HG03354 (cell line): ENCODE measurements at regions not wholly inside any gene's neighbourhood (a gene's known extent, or its start where the extent isn't known, plus 50 kb on each side); places are given as distances from the start of the nearest gene placed in this dataset.

Source experiments
- ATAC-seq: cut with Tn5 transposase; IDR thresholded peaks from one replicate; pipeline ENCODE4 v1.9.1; 2021; ENCODE audit warnings: mild to moderate bottlenecking; ENCODE audit not compliant: unreplicated experiment, poor library complexity, severe bottlenecking

DNA sequence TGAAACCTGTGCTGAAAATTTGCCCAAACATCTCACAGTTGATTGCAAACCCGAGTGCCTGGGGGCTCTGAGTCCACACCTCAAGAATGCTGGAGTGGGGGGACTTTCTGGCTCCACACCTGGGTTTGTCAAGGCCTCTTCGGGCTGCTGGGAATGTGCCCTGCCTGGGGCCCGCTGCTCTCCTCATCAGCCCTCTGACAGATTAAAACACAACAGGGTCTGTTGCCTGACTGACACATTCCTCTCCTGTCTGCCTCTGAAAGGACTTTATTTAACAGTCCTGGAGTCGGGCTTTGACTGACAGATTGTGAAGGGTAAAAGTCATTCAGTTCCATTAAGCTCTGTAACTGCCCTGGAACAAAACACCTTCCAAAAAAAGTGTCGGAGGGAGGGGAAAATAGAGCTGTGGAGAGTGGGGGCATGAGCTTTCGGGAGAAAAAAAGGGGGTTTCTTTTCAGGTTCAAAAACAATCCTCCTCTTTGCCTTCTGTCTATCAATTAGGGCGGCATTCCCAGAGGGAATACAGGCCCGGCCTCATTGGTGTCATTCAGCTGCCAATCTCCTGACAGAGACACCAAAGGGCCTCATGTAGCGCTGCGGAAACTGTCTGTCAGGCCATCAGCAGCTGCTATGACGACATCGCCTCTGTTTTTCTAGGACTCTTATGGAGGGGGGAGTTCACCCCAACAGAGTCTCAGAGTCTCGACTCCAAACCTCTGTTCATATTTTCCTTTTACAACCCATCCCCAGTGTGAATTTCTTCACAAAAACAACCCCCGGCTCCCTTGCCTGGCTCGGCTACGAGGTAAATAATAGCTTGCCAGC lies 398.8 kb upstream of the NFE2L3 start:
- ATAC-seq, result no peak

DNA sequence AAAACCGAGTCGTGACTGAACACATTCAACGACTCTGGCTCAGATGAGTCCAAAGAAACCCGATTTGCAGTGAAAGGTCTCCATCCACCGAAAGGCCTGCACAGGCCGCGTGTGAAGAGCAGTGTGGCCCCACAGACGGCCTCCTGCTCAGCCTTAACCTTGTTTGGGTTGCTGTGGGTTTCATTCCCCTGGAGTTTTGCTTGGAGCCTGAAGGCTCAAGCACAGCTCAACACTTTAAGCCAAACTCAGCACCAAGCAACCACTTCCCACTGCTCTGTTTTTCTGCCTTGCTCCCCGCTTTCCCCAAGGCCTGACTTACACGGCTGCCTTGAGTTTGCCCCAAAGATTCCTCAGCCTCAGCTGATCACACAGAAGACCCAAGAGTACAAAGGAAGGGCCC lies 398.2 kb upstream of the NFE2L3 start:
- ATAC-seq, result no peak

DNA sequence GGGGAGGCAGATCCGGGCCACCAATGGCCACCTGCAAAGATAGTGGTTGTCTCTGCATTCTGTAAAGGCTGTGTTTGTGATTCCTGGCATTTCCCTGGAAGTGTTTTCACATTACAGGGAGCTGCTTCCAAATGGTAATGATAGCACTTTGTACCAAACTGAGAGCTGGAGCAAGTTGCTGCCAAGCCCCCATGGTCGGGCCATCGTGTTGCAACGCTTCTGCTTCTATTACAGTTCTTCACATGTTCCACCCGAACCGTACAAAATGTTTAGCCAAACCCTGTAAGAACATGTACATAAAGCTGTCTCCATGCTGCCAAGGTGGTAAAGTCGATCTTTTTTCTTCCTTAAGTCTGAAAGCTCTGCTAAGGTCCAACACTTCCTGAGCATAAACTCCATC lies 397.7 kb upstream of the NFE2L3 start:
- no peak for ATAC-seq

DNA sequence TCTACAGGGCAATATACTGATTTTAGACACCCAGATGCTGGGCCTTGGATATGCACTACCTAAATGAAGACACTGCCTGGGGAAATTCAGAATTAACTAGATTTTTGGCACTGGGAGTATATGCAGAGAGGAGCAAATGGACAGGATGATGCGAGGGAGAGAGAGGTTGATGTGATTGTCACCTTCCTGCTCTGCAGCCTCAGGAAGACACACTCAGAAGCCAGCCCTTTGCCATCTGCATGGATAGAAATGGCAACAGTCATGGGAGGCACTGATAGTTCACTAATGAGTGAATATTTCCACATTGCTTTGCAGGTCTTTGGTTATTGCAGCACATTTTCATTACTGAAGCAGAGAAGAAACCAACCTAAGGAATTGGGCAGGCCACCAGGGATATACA lies 397.2 kb upstream of the NFE2L3 start:
- no peak for ATAC-seq

- no peak for ATAC-seq
Measured at GRCh38 chr7:25756601-25757000, 395.4 kb upstream of the NFE2L3 start.

DNA sequence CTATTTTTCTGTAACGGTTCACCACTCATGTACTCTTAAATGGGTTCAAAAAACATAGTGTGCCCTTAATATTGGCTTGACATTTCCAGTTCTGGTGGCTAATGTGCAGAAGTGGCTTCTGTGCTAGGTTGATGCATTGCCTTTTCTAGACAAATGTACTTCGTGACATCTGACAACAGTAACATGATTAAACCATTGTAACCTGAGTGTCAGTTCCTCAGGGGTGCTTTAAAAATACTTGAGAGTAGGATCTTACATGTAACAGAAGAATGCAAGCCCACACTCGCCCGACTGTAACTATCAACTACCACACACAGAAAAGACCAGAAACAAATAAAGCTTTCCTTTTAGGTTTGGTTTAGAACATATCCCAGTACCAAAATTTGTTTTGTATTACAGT lies 393.4 kb upstream of the NFE2L3 start:
- no peak for ATAC-seq

GRCh38 chr7:25759286-25759685 lies 392.7 kb upstream of the NFE2L3 start:
- no peak for ATAC-seq

DNA sequence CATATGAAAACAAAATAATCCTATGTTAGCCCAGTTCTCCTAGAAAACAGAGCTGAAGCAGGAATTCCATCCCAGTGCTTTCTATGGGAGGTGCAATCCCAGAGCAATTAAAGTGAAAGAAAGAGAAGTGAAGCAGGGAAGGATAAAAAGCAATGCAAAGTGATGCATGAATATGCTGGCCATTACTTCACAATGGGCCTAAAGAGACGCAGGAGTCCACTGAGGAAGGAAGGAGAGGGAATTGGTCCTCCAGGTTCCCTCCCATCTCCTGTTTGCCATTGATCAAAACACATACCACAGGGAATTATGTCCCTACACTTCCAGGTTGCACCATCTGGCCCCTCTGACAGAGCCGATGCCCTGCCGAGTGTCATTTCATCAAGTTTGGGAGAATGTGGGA lies 392.2 kb upstream of the NFE2L3 start:
- no peak for ATAC-seq

GRCh38 chr7:25762511-25763462 lies 389.2 kb upstream of the NFE2L3 start:
- no peak for ATAC-seq

GRCh38 chr7:25763463-25763860 lies 388.5 kb upstream of the NFE2L3 start:
- no peak for ATAC-seq

- ATAC-seq, result no peak
Measured at GRCh38 chr7:25765110-25765655, 386.8 kb upstream of the NFE2L3 start.

GRCh38 chr7:25770235-25770634 lies 381.8 kb upstream of the NFE2L3 start:
- ATAC-seq, result no peak

DNA sequence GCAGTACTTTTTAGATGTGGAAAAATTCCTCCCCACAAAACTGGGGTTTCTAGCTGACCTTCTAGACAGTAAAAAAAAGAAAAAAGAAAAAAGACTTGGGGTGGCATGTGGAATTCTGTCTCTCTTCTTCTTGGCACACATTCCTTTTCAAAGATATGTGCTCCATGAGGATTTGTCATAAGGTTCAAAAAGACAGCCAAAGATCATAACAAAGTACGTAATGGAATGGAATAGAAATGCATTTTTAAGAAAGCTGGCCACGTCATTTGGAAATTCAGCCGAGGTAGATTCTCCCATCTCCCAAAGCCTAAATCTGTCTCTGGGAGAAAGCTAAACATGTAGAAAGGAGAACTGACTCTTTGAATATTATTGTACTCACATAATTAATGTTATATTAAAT lies 381.3 kb upstream of the NFE2L3 start:
- no peak for ATAC-seq

GRCh38 chr7:25771491-25771890 lies 380.5 kb upstream of the NFE2L3 start:
- ATAC-seq, result no peak

GRCh38 chr7:25772802-25773201 lies 379.2 kb upstream of the NFE2L3 start:
- no peak for ATAC-seq

- ATAC-seq, result no peak
Measured at GRCh38 chr7:25774675-25775074, 377.3 kb upstream of the NFE2L3 start.

- ATAC-seq, result no peak
Measured at GRCh38 chr7:25775570-25775969, 376.4 kb upstream of the NFE2L3 start.

- no peak for ATAC-seq
Measured at GRCh38 chr7:25775999-25776743, 375.8 kb upstream of the NFE2L3 start.

GRCh38 chr7:25776744-25777123 lies 375.3 kb upstream of the NFE2L3 start:
- ATAC-seq, result no peak
